OCI-M1 (cell line): ENCODE measurements at regions not wholly inside any gene's neighbourhood (a gene's known extent, or its start where the extent isn't known, plus 50 kb on each side); places are given as distances from the start of the nearest gene placed in this dataset.
A peak's percentile ranks its signal among the peaks of the same experiment; 100 is the strongest.

Experiments used
- DNase-seq: peaks from one replicate; lab custom pipeline; 2025; lab: John Stamatoyannopoulos, UW

DNA sequence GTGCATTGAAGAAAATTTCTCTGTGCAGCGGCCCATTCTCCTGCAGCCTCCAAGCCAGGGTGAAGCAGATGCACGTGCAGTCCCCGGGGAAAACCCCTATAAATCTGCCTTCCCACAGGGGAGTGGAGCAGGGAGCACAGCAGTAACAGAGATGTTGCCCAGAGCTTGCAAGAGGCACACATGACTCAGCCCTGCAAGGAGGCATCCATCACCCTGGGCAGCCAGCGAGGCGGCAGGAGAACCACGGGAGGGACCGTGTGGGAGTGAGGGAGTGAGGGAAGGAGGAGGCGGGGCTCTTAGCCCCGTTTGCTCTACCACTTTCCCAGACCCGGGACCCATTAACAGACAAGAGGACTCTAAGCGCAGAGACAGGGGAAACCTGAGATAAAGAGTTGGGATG, 96.2 kb upstream of the ARAP3 start:
- DNase-seq = peak; percentile 16

DNA sequence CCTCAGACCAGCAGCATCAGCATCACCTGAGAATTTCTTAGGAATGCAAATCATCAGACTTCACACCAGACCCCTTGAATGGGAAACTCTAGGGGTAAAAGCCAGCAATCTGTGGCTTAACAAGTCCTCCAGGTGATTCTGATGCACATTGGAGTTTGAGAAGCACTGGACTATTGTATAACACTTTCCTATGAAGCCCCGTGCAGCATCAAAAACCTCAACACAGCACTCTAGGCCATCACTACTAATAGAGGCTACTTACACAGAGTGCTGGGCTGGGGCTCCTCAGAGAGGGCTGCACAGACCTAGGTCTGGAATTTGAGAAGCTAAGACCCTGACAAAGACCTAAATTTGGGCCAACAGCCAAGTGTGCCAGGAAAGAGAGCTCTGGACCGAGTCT, 95.7 kb upstream of the ARAP3 start:
- no peak for DNase-seq

DNA sequence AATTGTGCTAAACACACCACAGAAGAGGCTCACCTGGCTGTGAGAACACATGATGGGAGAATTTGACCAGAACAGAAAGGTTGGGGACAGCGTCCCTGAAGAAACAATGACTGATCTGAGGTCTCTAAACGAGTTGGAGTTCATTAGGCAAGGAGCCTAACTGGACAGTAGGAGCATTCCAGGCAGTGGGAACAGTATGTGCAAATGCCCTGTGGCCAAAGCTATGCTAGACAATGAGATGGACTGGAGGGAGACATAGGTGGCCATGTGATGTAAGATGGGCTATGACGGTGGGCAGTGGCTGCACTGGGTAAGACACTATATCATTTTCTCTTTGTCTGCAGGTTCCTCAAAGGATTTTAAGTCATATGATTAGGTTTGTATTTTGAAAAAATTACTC, 95.1 kb upstream of the ARAP3 start:
- DNase-seq = no peak

DNA sequence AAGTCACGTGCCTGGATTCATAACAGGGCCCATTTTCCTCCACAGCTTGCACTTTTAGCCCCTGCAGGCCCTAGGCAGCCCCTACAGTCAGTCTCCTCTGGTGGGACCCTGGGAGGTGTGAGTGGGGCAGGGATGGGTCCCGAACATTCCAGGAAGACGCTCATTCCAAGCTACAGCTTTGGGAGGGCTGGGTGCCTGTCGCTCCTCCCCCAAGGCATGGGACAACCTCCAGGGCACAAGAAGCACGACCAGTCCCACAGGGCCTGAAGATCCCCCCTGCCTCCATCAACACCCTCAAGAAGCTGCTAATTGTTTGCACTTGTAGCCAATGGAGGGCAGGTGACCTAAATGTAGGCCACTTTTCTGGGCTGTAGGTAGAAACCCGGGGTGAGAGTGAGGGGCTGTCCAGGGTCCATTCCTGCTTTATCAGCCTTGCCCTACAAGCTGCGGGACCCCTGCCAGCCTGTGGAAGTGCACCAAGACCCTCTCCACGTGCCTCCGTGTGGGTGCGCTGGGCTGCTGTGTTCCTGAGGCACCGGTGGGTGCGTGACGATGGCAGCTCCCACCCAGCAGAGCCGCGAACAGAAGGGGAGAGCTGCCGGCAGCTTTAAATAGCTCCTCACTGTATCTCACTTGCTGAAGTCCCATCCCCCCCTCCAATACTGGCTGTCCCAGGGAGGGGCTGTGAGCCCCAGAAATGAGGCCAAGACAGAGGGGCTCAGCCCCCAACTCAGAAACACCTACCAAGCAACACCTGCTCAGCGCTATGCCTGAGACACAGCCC, 91.9 kb upstream of the ARAP3 start:
- no peak for DNase-seq

DNA sequence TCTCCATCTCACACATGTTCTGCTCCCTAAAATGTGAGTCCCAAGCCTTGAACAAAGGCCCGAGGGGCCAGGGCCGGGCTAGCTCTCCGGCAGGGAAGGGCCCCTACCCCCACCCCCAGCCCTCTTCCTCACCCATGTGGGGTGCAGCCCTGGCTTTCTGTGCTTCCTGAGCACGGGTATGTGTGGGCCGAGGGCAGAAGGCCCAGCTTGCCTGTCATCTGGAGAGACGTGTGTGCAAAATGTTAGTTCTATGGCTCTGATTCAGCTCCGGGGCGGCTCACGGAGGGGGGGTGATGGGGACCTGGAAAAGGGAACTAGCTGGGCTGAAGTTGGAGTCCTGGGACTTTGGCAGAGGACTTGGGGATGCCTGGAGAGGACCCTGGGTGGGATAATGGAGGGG, 90.3 kb upstream of the ARAP3 start:
- no peak for DNase-seq

DNA sequence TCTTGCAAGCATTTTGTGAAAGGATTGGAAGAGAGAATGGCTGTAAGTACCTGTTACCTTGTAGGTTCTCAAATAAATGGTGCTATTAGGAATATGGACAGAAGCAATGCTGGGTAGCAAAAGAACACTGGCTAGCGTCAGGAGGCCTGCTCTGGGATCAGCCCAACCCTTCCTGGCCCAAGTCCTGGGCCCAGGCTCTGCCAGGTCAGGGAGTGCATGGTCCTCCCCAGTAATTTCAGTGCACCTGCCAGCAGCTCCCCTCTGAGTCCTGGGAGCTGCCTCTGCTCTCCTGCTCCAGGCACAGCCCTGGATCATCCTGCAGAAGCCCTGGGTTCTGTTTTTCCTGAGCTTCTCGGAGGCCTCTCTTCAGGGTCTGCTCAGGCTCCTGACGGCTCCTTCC, 89.5 kb upstream of the ARAP3 start:
- no peak for DNase-seq

DNA sequence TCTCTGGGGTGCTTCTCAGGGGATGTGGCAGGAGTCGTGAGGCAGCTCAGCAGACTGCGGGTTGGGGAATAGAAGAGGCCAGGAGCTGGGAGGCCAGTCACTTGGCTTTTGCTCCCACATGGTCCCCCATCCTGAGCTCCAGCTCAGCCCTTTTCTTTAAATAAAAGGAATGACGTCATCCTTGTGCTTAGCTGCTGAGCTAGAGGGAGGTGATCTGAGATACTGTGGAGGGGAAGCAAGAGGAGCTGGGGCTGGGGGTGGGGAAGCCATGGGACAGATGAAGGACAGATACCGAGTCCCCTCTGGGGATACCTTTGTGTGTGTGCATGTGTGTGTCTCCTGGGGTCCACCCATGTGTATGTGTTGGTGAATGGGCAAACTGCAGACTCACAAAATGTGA, 89.0 kb upstream of the ARAP3 start:
- peak; percentile 40 for DNase-seq

DNA sequence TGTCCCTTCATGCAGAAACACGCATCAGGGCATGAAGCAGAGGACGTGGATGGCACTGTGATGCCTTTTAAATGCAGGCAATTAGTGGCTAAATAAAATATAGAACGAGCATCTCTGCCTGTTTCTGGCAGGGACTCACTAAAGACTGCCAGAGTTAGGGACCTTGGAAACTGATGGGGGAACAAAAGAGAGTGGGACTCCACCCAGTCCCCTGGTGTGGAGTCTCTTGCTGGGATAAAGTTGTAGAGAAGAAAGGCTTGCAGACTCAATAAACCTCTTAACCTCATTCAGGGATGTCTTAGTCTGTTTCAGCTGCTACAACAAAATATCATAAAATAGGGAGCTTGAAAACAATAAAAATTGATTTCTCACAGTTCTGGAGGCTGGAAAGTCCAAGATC, 87.6 kb upstream of the ARAP3 start:
- DNase-seq = no peak

DNA sequence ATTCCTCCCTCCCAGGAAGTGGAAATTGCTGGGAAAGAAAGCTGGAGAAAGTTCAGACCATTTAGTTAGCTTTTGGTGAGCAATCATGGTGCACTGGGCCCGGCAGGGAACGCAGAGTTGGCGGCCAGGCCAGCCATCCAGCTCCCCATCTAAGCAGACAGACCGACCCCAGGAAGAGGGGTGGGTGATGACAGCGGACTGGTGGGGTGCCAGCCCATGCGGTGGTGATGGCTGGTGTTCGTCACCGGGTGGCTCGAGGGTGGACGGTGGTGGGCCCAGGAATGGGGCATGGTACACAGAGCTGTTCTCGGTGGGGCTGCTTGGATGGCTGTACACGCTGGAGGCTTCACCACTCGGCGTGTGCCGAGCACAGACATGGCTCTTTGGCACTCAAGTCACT, 85.6 kb upstream of the ARAP3 start:
- DNase-seq = no peak

DNA sequence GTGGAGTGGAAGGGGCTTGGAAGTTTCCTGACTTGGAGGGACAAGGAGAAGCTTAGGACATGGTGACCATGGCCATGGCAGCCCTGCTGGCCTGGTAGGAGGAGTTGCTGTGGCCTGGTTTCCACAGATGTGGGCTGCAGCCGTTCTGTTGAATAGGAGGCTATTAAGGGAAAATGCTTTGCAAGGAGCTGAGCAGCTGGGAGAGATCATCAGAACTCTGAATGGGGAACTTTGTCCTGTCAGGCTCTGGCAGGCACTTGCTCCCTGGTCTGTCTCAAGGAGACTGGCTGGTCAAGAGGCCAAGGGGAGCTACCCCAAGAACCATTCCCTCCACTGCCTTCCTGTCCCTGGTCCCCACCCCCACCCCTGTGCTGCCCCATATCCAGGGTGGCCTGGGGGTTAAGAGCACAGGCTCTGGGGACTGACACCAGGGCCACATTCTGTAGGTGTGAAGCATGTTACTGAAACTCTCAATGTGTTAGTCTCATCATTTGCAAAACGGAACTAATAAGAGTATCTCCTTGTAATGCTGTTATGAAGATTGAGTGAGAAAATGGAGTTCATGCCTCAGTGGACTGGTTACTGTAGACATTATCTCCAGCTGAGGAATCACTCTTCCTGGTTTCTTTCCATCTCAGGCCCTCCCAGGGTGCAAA, 84.0 kb upstream of the ARAP3 start:
- DNase-seq = no peak

DNA sequence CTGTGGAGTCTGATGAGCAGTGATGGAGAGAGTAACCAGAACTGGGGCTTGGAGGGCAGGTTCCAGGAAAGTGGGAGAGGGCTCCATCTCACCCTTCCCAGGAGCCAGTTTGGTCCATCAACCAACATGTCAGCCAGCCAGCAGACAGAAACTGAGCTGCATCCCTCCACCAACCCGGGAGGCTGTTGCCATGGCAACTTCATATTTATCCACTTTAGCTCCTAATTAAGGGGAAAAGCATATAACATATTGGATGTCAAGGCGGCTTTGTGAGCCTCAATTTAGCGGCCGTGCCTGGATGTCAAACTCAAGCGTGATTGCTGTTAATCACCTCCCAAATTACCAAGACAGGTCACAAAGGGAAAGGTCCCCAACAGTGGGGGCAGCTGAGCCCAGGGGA, 81.5 kb upstream of the ARAP3 start:
- no peak for DNase-seq

DNA sequence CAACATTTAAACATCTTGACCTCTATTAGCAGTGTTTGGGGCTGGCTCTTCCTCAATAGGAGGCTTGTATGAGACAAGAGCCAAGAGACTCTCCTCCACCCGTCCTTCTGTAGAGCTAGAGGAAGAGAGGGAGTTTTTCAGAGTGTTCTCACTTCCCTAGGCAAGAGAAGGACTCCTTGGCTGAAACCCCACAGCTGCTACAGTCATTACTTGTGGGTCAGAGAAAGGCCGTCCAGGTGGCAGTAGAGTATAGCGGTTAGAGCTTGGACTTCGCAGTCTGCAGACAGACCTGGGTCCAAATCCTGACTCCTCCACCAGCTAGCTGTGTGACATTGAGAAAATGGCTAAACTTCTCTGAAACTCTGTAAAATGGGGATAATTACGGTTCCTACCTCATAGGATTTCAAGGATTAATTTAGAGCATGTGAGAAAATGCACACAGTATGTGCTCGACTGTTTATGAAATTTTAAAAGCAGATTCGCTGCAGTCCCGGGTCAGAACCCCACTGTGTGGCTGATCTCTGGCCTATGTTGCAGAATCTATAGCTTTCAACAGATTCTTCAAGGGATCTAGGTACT, 80.8 kb upstream of the ARAP3 start:
- DNase-seq = no peak

DNA sequence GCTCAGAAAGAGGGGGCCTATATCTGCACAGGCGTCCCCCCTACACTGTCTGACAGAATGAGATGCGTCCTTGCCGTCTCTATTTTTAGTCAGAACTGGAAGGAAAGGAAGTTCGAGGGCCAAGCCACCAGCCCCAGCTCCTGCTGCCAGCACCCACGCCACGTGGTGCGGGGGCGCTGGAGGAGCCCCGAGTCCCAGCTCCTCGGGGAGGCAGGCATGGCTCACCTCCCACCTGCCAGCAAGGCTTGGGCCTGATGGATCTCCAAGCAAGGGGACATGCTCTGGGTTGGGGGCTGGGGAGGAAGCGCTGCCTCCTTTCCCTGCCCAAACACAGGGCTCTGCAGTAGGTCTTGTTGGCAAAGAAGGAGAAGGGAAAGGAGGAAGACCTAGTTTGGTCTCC, 80.3 kb upstream of the ARAP3 start:
- DNase-seq = no peak

DNA sequence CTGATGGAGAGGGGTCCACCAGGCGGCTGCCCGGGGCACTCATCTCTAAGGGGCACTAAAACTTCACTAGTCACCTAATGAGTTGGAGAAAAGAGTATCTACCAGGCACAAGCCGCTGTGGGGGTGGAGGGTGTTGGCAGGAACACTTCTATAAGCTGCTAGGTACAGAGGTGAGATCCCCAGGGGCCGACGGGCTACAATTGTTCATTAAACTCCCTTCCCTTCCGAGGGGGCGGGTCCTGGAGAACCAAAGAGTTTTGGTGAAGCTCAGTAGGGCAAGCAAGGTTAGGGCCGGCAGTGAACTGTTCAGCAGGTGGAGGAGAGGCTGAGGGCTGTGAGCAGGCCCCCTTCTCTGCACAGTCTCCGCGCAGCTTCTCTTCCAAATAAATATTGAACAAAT, 78.7 kb upstream of the ARAP3 start:
- DNase-seq = no peak

DNA sequence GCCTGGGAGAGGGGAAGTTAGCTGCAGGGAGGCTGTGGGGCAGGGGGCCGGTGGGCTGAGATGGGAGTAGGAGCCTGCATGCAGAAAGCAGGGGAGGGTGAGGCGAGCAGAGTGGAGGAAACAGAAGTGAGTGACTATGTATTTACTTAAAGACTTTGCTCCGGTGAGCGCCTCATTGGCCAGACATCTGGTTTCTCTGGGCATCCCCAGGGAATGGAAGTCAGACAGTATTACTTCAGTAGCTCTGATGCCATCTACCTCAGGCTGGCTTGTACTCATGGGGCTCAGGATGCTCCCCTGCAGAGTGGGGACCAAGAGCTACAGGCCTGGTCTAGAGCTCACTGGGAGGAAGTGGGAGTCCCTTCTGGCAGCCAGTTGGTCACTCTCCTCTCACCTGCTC, 78.2 kb upstream of the ARAP3 start:
- no peak for DNase-seq

DNA sequence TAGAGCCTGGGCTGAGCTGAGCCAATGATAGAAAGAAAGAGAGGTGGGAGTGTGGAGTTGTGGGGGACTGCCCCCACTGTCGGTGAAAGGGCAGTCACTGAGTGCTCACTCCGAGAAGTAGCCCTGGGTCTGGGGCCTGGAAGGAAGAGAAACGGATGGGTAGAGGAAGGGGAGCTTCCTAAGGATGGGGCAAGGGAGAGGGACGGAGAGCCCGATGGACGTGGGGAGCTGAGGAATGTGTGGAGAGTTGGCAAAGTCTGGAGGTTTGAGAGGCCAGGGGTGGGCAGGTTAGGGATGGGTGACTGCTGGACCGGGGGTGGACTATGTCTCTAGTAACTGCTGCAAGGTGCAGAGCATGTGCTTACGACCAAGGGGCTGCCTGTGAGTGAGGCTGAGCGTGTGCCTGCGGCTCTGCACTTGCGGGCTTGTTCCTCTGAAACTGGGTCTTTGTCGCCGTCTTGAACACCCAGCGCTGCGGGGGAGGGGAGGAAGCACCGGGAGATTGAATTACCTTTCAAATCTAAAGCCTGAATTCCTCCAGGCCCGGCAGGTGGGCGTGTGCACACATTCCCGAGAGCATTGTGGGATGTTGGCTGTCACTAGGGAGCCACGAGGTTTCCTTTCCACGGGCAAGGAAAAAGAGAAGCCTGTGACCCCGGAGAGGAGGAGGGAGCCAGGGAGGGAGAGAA, 76.4 kb upstream of the ARAP3 start:
- DNase-seq = no peak

DNA sequence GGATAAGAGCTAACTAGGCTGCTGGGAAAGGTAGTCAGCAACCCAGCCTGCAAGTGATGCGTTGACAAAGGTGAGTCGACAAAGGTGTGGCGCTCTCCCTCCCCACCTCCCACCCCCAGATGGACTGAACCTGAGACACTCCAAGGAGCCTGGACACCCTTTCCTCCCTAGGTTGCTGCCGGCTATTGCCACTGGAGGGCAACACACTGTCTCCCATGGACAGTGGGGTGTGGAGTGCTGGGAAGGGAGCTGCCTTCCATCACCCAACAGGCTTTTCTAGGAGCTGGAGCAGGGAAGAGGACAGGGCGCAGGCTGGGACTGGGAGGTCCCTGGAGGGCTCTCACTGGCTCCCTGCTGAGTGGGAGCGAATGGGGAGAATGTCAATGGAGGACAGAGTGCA, 75.4 kb upstream of the ARAP3 start:
- no peak for DNase-seq

DNA sequence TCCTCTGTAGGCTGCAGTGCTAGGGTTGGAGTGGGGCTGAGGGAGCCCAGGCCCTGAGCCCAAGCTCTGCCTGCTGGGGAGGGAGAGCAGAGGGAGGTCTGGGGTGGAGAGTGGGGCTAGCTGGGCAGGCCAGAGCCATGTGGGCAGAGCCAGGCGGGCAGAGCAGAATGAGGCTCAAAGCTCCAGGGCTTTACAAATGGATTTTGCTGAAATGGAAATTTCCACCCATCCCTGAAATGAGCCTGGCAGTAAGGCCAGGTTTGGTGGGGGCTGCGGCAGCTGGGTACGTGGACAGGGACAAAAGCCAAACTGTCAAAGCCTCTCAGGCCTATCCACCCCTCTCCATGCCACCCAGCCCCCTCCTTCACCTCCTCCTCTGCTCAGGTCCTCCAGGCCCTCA, 74.2 kb upstream of the ARAP3 start:
- no peak for DNase-seq

DNA sequence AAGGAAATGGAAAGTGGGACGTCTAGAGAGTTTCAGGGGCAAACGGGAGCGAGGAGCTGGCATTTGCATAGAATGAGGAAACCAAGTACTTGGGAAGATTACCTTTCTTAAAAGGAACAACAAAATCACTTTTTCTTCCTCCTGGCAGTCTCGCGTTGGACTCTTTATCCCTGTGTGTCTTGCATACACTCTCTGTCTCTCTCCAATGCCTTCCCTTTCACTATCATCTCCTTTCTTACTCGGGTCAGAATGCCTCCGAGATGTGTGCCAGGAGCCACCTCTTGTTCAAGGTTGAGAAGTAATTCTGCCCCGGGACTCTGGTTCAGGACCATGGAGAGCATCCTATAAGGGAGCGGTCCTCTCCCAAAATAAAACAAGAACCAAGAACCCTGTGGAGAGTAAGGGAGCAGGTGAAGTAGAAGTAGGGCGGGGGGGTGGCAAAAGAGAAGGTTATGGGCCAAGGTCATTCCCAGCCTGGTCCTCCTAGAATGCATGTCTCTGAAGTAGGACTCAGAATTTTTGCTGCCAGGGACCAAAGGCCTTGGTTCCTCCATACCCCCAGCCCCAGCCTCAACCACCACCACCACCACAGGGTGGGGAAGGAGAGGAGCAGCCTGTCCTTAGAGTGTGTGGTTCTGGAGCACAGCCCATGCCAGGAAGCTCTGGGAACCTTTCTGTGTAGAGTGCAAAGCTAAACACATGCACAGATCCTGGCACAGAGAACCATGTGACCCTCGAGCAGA, 72.1 kb upstream of the ARAP3 start:
- peak; percentile 64 for DNase-seq

DNA sequence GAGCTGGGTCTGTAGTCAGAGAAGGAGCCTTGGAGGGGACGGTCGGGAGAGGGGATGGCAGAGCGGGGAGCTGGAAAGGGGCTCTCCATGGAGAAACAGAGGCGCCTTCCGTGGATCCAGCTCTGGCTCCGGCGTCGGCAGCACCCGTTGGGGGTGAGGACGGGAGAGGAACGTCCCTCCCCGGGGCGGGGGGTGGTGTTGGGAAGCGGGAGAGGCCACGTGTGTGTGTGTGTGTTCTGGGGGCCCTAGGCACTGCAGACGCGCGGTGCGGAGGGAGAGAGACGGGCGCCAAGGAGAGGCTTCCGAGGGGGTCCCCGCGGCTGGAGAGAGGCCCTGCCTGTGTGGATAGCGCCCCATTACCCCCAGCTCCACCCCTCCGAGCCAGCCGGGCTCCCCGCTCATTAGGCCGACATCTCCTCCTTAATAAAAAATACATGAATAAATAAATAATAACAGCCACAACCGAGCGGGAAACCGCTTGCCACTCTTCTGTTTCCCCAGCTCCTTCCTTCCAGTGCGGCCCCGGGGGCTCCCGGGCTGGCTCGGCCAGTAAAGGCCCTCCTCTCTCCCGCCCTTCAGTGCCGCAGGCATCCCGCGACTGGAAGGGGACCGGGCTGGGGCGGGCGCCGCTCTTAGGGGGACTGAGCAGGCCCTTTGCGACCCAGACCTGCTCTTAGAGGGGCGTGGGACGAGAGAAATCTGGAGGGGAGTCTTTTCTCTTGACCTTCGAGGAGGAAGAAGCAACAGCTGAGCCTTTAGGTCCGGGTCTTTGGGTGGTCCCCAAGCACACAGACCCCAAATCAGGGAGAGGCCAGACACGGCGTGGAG, 71.3 kb upstream of the ARAP3 start:
- no peak for DNase-seq
